ENCODE measurements at regions not wholly inside any gene's neighbourhood (a gene's known extent, or its start where the extent isn't known, plus 50 kb on each side); places are given as distances from the start of the nearest gene placed in this dataset.
A peak's percentile ranks its signal among the peaks of the same experiment; 100 is the strongest.
"Not testable (repeated sequence)": the region's sequence is repeated elsewhere in the genome, so short reads cannot be mapped to it uniquely, and the experiment has no call there.

DNA sequence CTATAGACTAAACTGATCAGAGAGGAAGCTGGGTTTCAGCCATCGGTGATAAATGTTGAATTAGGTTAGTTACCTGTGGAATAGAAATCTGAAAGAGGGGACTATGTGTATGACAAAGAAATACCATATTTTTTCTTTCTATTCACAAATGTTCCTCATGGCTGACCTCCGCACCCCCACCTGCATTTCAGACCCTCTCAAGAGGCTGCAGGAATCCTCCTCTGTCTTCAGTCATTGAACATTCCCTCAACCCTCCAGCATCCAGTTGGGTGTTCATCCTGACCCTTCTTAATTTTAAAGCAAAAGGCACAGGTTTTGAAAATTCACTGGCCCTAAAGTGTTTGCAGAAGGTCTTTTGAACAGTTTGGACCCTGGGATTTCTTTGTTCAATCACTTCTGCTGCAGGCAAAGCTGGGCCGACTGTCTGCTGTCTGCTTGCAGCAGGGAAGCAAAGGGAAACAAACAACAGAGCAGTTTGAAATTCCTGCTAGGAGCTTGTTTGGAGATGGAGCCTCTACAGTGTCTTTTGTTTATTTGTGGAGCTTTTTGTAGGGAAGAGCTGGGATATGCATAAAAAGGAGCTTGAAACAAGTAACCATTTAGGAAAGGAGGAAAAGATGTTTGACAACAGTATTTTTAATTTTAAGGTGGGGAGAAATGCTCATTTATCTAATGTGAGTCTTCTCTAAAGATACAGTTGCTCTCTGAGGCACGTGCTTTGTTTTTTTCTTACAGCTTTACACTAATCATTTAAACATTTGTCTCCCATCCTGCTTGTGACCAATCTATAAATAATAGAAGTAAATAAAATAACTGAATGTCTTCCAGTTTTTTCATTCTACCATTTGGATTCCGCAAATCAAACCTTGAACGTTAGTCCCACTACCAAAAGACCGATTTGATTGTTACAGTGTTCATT lies 213.3 kb upstream of the MMADHC start:
- no peak for DNase-seq (ENCODE audit: low spot score)

- no peak for DNase-seq (ENCODE audit: low spot score)
Observed at GRCh38 chr2:149799013-149799705, 211.6 kb upstream of the MMADHC start.

- DNase-seq (ENCODE audit: low spot score) = no peak
Observed at GRCh38 chr2:149797030-149797429, 209.5 kb upstream of the MMADHC start.

DNA sequence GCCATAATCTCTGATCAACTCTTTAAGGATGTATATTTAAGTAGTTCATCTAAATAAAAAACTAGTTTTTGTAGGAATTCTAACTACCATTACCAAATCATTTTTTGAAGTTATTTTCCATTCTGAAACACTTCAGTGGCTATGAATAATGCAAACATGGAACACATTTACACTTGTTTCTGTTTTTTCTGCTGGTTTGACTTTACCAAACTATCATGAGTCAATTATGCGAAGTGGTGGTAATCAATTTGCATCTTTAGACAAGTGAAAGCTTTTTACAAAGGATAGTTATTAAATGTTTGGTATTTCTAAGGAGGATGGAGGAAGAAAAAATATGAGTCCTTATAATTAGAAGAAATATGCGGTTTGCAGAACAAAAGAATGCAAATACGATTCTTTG lies 202.0 kb upstream of the MMADHC start:
- DNase-seq (ENCODE audit: low spot score) = no peak

GRCh38 chr2:149787206-149787605 lies 199.6 kb upstream of the MMADHC start:
- no peak for DNase-seq (ENCODE audit: low spot score)

- DNase-seq (ENCODE audit: low spot score) = no peak
Observed at GRCh38 chr2:149783284-149783683, 195.7 kb upstream of the MMADHC start.

DNA sequence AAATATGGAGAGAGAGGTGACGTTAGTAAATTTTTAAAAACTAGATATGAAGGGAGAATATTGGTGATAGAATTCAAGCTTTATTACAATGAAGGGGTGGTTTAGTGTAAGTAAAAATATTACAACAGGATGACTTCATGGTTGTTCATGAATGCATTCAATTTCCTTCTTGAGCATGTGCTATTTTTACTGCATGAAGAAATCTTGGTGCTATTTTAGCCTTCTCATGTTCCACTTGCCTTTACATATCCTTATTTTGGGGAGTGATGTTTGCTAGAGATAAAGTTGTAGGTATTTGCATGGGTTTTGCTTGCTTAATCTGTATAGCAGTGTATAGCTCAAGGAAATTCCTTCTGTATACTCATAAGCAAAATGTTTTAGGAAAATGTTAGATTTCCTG lies 195.0 kb upstream of the MMADHC start:
- DNase-seq (ENCODE audit: low spot score) = no peak

- no peak for DNase-seq (ENCODE audit: low spot score)
Observed at GRCh38 chr2:149781263-149781808, 193.8 kb upstream of the MMADHC start.

DNA sequence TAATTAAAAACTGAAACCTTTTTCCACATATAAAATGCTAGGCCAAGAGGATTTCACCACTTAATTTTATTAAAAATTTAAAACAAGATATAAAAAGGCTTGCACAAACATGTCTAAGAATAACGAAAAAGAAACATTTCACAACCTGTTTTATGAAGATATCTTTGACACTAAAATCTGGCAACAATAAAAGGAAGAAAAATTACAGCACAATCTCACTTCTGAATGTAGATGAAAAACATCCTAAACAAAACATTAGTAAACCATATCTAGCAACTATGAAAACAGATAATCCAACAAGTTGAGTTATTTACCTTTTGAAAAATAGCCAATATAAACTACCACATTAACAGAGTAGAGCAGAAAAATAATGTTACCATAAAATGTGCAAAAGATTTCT lies 185.4 kb upstream of the MMADHC start:
- no peak for DNase-seq (ENCODE audit: low spot score)

DNA sequence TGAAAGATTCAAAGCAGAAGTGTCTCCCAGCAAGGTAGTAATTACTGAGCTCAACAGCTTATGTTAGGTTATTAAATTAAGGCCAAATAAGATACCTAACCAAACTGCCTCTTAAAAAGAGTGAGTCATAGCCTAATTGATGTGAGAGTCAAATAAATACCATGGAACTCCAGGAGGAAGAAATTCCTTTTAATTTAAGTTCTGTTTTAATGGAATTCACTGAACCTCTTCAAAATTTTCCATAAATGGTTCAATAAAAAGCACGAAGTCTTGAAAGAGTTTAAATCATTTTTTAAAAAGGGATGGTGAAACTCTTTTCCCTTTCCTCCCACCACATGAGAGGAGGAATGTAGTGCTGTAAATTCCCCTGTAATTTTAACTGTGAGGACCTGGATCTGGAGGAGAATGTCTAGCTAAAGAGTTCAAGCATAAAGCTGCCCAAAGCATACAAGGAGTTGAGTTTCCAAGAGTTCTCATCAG lies 180.8 kb upstream of the MMADHC start:
- DNase-seq (ENCODE audit: low spot score) = no peak

- DNase-seq (ENCODE audit: low spot score) = peak; percentile 20
Observed at GRCh38 chr2:149767516-149767974, 180.0 kb upstream of the MMADHC start.

- no peak for DNase-seq (ENCODE audit: low spot score)
Observed at GRCh38 chr2:149766339-149766738, 178.8 kb upstream of the MMADHC start.

DNA sequence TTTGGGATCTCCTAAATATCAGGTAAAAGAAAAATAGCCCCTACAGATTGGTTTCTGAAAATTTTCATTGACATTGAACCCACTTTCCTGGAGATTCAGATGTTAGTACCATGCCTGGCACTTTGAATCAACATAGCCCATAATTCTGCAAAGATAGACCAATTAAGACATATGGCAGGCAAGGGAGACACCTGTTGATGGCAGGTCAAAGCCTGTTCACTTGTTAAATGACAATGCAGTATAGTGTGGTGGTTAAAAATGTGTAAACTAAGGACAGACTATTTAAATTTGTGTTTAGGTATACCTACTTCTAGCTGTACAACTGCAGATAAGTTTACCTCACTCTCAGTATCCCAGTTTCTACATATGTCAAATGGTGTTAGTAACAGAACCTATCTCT lies 178.1 kb upstream of the MMADHC start:
- no peak for DNase-seq (ENCODE audit: low spot score)

DNA sequence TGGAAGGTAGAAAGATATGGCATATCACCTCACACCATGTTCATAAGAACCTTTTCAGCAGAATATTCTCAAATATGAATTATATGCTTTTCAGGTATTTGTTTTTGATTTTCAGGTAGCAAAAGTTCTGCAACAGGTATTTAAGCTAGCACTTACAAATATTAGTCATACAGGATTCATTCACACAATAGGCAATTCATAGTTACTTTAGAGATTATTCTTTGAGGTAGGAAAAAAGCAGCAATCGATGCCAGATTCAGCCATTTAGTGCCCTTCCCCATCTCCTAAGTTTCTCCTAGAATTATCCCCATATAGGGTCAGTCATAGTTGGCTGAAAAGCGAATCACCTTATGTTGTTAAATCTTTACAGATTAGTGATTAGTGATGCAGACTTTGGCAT lies 177.4 kb upstream of the MMADHC start:
- DNase-seq (ENCODE audit: low spot score) = no peak

DNA sequence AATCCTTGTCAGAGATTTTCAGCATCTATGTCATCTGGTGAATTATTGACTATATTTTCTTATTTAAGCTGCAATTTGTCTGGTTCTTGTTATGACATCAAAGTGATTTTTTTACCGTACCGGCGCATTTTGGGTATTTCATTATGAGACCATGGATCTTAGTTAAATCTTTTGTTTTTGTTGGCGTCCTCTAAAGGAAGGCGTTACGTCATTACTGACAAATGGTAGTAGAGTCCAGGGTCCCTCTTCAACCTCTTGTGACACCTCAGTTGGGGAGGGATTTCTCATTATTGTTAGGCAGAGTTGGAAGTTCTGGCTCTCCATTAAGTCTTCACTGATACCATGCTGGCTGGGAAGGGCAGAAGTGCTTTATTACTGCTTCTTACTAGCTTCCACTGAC lies 175.8 kb upstream of the MMADHC start:
- no peak for DNase-seq (ENCODE audit: low spot score)

- no peak for DNase-seq (ENCODE audit: low spot score)
Observed at GRCh38 chr2:149761611-149762010, 174.0 kb upstream of the MMADHC start.

DNA sequence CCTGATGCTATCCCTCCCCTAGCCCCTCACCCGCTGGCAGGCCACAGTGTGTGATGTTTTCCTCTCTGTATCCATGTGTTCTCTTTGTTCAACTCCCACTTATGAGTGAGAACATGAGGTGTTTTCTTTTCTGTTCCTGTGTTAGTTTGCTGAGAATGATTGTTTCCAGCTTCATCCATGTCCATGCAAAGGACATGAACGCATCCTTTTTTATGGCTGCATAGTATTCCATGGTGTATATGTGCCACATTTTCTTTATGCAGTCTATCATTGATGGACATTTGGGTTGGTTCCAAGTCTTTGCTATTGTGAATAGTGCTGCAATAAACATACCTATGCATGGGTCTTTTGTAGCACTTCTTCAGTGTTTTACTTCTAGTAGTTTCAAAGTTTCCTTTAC lies 171.8 kb upstream of the MMADHC start:
- not testable (repeated sequence) for DNase-seq (ENCODE audit: low spot score)

DNA sequence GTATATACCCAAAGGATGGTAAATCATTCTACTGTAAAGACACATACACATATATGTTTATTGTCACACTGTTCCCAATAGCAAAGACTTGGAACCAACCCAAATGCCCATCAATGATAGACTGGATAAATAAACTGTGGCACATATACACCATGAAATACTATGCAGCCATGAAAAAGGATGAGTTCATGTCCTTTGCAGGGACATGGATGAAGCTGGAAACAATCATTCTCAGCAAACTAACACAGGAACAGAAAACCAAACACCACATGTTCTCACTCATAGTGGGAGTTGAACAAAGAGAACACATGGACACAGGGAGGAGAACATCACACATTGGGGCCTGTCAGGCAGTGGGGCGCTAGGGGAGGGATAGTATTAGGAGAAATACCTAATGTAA lies 167.1 kb upstream of the MMADHC start:
- DNase-seq (ENCODE audit: low spot score) = not testable (repeated sequence)

DNA sequence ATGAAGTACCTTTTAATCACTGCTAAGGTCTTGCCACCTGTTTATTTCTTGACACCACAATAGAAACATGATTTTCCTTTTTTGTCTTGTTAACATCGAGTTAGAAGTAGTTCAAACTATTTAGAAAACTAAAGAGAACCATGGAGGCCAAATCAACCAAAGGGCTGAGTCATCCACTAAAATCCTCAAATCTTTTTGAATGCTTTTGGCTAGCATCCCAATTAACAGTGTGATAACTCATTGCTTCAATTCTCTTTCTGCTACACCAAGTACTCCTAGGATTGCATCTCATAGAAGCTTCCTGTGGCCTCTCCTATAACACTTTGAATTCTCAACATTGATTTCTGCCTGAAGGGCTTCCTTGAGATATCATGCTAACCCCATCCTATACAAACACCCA lies 159.9 kb upstream of the MMADHC start:
- DNase-seq (ENCODE audit: low spot score) = no peak

DNA sequence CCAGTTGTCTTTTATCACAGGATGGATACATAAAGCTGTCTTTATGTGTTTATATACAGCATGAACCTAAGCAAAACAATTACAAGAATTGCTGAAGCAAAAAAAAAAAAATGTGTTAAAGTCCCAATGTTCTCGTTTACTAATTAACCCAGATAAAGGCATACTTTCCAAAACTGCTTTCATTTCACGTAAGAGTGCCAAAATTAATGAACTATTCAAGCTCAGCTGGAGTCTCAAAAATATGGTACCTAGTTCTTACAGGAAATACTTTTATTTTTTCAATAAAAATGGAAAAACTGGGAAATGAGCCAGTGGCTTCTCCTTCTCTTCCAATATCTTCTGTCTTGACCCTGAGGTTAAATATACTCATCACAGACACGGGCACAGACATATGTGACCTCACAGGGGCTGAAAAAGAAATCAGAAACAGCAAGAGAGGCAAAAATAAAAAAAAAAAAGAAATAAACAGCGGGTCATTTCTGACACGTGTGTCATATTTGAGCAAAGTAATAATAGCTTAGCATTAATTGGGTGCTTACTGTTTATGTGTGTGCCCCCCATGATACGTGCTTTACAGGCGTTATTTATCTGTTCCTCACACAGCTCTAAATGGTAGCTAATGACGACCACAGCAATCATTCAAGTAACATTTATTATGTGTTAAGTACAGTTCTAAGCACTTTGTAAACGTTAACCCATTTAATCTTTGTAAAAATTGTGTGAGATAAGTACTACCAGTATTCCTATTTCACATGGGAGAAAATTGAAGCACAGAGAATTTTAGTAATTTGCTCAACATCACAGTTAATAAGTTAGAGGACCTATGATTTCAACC lies 158.0 kb upstream of the MMADHC start:
- no peak for DNase-seq (ENCODE audit: low spot score)

DNA sequence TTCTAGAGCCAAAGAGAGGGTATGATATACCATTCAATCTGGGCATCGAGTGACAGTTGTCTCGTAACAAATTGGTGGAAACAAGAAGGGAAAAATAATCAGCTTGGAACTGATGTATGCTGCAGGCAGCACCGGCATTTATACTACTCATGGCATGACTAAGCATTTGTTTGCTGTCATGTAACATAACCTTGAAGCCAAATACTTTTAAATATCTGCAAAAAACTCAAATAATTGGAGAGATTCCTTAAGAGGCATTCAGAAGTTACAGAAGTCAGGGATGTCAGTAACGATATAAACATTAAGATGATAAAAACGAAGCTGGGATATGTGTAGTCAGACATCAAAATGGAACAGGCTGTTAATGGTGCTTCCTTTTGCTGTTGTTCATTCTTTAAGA lies 157.3 kb upstream of the MMADHC start:
- DNase-seq (ENCODE audit: low spot score) = no peak

- DNase-seq (ENCODE audit: low spot score) = peak; percentile 68
Observed at GRCh38 chr2:149743842-149744448, 156.4 kb upstream of the MMADHC start.

All from AG08396 (cell line).